NB4 (cell line): ENCODE measurements at regions not wholly inside any gene's neighbourhood (a gene's known extent, or its start where the extent isn't known, plus 50 kb on each side); places are given as distances from the start of the nearest gene placed in this dataset.

ENCODE experiments used
- DNase-seq: peaks from one replicate; pipeline ENCODE4 v3.0.0; 2010; ENCODE audit warnings: low read depth
- H3K4me3 ChIP-seq: one replicate; pipeline ENCODE4 v1.5.1; 2011; ENCODE audit warnings: mild to moderate bottlenecking, low read depth, low read length, moderate library complexity
- MYC ChIP-seq: IDR thresholded peaks from 2 replicates; pipeline ENCODE4 v1.6.1; 2011; ENCODE audit warnings: low read depth, low read length
- POLR2A ChIP-seq: IDR thresholded peaks from 2 replicates; pipeline ENCODE4 v1.6.1; 2011; ENCODE audit warnings: mild to moderate bottlenecking; ENCODE audit not compliant: insufficient read length; ENCODE audit errors: extremely low read depth
- TF ChIP-seq, protein P1 (sequence below): IDR thresholded peaks from 2 replicates; pipeline ENCODE4 v1.6.1; 2011; ENCODE audit warnings: low read depth, low read length
- TF ChIP-seq, protein P2 (sequence below): IDR thresholded peaks from one replicate; pipeline ENCODE4 v1.5.1; 2012; ENCODE audit warnings: low read depth, low read length

DNA sequence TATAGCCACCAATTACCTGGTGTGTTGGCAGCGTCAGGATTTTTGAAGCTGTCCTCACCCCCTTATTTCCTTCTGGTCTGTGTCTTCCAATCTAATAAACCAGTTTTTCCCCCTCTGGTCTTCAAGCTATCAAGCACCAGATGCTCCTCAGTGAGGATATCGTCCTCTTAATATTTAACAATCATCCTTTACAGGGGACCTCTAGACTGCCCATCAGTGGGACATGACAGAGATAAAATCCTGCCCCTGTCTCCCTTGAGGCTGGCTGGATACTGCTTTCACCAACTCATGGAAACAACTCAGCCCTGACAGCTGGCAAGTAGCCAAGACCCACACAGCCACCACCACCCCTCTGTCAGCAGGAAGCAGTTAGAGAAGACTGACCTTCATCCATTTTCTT is 421.0 kb upstream of the API5 start:
- TF ChIP-seq POLR2A: no peak
- TF ChIP-seq, protein P1, sequence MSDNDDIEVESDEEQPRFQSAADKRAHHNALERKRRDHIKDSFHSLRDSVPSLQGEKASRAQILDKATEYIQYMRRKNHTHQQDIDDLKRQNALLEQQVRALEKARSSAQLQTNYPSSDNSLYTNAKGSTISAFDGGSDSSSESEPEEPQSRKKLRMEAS: no peak
- H3K4me3 ChIP-seq: no peak overlapping the region
- no peak for DNase-seq

DNA sequence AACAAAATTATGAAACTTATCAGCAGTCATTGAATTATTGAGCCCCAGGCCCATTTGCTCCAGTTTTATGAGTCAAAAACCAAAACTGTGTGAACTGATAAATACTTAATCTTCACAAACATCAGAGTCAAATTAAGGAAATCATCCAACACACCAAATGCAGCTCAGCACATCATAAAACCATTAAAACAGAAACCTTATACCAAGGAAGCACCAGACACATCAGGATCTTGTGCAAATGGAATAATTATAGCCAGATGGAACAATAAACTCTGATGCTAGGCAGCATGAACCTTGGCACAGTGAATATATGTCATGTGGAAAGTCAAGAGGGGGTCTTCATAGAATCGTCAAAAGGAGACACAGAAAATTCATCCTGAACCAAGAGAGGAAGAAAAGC is 410.7 kb upstream of the API5 start:
- DNase-seq: no peak
- no peak for TF ChIP-seq MYC
- TF ChIP-seq, protein P2, sequence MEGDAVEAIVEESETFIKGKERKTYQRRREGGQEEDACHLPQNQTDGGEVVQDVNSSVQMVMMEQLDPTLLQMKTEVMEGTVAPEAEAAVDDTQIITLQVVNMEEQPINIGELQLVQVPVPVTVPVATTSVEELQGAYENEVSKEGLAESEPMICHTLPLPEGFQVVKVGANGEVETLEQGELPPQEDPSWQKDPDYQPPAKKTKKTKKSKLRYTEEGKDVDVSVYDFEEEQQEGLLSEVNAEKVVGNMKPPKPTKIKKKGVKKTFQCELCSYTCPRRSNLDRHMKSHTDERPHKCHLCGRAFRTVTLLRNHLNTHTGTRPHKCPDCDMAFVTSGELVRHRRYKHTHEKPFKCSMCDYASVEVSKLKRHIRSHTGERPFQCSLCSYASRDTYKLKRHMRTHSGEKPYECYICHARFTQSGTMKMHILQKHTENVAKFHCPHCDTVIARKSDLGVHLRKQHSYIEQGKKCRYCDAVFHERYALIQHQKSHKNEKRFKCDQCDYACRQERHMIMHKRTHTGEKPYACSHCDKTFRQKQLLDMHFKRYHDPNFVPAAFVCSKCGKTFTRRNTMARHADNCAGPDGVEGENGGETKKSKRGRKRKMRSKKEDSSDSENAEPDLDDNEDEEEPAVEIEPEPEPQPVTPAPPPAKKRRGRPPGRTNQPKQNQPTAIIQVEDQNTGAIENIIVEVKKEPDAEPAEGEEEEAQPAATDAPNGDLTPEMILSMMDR: no peak
- TF ChIP-seq POLR2A: no peak

GRCh38 chr11:42906226-42906625 is 405.6 kb upstream of the API5 start:
- no peak for TF ChIP-seq POLR2A
- TF ChIP-seq, protein P2: no peak
- no peak for TF ChIP-seq MYC
- TF ChIP-seq, protein P1: no peak
- no peak for DNase-seq
- no peak overlapping the region for H3K4me3 ChIP-seq

More for the DNA sequence above, 410.7 kb upstream of the API5 start:
- no peak overlapping the region for H3K4me3 ChIP-seq

DNA sequence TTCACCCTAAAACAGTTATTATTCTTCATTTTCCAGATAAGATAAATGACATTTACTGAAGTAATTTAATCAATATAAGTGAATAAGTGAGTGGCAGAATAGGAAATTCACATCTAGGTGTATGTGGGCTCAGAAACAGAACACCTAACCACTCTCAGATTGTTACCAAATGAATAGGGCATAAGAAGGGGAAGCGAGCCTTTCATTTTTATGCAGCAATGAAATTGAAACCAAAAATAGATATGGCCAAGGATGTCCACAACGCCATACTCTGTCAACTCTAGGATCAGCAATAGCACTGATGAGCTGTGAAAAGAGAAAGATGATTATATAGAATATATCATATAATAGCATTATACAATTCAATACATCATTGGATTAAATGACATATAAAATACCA is 398.1 kb upstream of the API5 start:
- TF ChIP-seq, protein P2: no peak
- TF ChIP-seq, protein P1: no peak
- TF ChIP-seq POLR2A: no peak
- no peak for TF ChIP-seq MYC
- no peak for DNase-seq
- H3K4me3 ChIP-seq: no peak overlapping the region

DNA sequence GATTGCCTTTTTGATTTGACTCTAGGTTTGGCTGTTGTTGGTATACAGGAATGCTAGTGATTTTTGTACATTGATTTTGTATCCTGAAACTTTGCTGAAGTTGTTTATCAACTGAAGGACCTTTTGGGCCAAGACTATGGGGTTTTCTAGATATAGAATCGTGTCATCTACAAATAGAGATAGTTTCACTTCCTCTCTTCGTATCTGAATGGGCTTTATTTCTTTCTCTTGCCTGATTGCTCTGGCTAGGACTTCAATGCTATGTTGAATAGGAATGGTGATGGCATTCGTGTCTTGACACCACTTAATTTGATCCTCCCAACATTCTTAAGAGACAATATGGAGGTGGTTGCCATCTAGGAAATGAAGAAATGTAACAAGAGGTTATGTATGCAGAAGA is 388.1 kb upstream of the API5 start:
- H3K4me3 ChIP-seq: no peak overlapping the region
- TF ChIP-seq POLR2A: no peak
- no peak for TF ChIP-seq MYC
- TF ChIP-seq, protein P2: no peak
- TF ChIP-seq, protein P1: no peak
- no peak for DNase-seq

DNA sequence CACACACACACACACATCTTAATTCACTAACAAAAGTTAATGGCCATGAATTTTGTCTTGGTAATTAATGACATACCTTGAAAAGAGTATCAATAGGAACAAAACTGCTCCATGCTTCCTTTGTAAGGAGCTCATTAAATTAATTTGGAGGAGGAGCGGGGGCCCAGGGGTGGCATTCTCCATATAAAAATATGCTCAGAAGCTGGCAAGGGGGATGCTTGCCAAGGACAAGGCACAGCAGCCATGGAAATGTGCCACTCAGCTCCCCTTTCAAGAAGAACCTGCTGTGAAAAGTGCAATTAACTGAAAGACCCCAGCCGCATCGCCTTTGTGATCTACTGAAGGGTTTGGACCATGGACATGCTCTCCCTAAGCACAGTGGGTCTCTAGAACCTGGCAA is 385.9 kb upstream of the API5 start:
- TF ChIP-seq, protein P2: no peak
- TF ChIP-seq MYC (no peak), POLR2A (no peak)
- TF ChIP-seq, protein P1: no peak
- no peak for DNase-seq
- H3K4me3 ChIP-seq: no peak overlapping the region
